ENCODE measurements at regions not wholly inside any gene's neighbourhood (a gene's known extent, or its start where the extent isn't known, plus 50 kb on each side); places are given as distances from the start of the nearest gene placed in this dataset.
"Not testable (repeated sequence)": the region's sequence is repeated elsewhere in the genome, so short reads cannot be mapped to it uniquely, and the experiment has no call there.

GRCh38 chr16:9338510-9338909 is 247.1 kb downstream of the HAPSTR1 start:
- no peak for TF ChIP-seq CTCF (IDR thresholded peaks at IDR 0.05; ENCODE audit: low read depth, low read length, missing control alignments)
- DNase-seq (ENCODE audit: low read depth), result no peak
- no peak overlapping the region for H3K4me3 ChIP-seq (ENCODE audit: low read depth, low read length)

GRCh38 chr16:9340526-9341256 is 249.2 kb downstream of the HAPSTR1 start:
- no peak for TF ChIP-seq CTCF (IDR thresholded peaks at IDR 0.05; ENCODE audit: low read depth, low read length, missing control alignments)
- no peak overlapping the region for H3K4me3 ChIP-seq (ENCODE audit: low read depth, low read length)
- DNase-seq (ENCODE audit: low read depth), result no peak

- TF ChIP-seq CTCF (IDR thresholded peaks at IDR 0.05; ENCODE audit: low read depth, low read length, missing control alignments), result no peak
- H3K4me3 ChIP-seq (ENCODE audit: low read depth, low read length), result no peak overlapping the region
- DNase-seq (ENCODE audit: low read depth), result no peak
Measured at GRCh38 chr16:9343276-9343675, 251.8 kb downstream of the HAPSTR1 start.

- no peak for TF ChIP-seq CTCF (IDR thresholded peaks at IDR 0.05; ENCODE audit: low read depth, low read length, missing control alignments)
- no peak overlapping the region for H3K4me3 ChIP-seq (ENCODE audit: low read depth, low read length)
- DNase-seq (ENCODE audit: low read depth), result no peak
Measured at GRCh38 chr16:9344508-9344907, 253.1 kb downstream of the HAPSTR1 start.

- DNase-seq (ENCODE audit: low read depth), result no peak
- H3K4me3 ChIP-seq (ENCODE audit: low read depth, low read length), result no peak overlapping the region
- TF ChIP-seq CTCF (IDR thresholded peaks at IDR 0.05; ENCODE audit: low read depth, low read length, missing control alignments), result no peak
Measured at GRCh38 chr16:9345046-9345445, 253.6 kb downstream of the HAPSTR1 start.

- no peak for TF ChIP-seq CTCF (IDR thresholded peaks at IDR 0.05; ENCODE audit: low read depth, low read length, missing control alignments)
- no peak for DNase-seq (ENCODE audit: low read depth)
- no peak overlapping the region for H3K4me3 ChIP-seq (ENCODE audit: low read depth, low read length)
Measured at GRCh38 chr16:9345880-9346279, 254.4 kb downstream of the HAPSTR1 start.

- DNase-seq (ENCODE audit: low read depth), result no peak
- no peak overlapping the region for H3K4me3 ChIP-seq (ENCODE audit: low read depth, low read length)
- TF ChIP-seq CTCF (IDR thresholded peaks at IDR 0.05; ENCODE audit: low read depth, low read length, missing control alignments), result no peak
Measured at GRCh38 chr16:9348912-9349311, 257.5 kb downstream of the HAPSTR1 start.

- not testable (repeated sequence) for DNase-seq (ENCODE audit: low read depth); H3K4me3 ChIP-seq (ENCODE audit: low read depth, low read length)
Measured at GRCh38 chr16:9349373-9349960, 258.0 kb downstream of the HAPSTR1 start.

GRCh38 chr16:9350119-9350799 is 258.8 kb downstream of the HAPSTR1 start:
- H3K4me3 ChIP-seq (ENCODE audit: low read depth, low read length); DNase-seq (ENCODE audit: low read depth): not testable (repeated sequence)

Data from GM12864 (cell line).